NCI-H345 (cell line): ENCODE measurements at regions not wholly inside any gene's neighbourhood (a gene's known extent, or its start where the extent isn't known, plus 50 kb on each side); places are given as distances from the start of the nearest gene placed in this dataset.
"Not testable (repeated sequence)": the region's sequence is repeated elsewhere in the genome, so short reads cannot be mapped to it uniquely, and the experiment has no call there.

Source experiments
- DNase-seq: peaks from one replicate; lab custom pipeline; 2025; lab: John Stamatoyannopoulos, UW

DNA sequence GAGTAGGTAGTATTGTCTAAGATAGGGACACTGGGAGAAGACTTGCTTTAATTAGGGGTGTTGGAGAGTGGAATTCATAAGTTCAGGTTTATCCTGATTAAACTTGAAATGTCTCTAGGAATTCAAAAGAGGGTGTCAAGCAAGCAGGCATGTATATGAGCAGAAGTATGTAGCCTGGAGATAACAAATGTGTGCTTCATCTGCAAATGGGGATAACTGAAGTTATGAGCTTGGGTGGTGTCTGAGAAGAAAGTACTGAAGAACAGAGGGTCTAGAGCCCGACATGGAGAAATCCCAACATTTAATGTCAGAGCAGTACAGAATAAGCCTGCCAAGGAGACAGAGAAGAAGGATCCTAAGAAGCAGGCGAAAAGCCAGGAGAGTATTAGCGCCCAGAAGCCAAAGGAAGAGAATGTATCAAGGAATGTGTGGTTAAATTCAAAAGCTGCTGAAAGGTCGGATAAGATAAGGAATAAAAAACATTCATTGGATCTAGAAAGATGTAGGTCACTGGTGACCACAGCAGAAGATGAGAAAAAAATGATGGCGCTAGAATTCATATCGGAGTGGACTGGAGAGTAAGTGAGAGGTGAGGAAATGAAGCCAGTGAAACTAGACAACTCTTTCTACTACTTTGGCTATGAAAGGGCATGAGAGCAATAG lies 401.5 kb upstream of the PIK3R1 start:
- no peak for DNase-seq

DNA sequence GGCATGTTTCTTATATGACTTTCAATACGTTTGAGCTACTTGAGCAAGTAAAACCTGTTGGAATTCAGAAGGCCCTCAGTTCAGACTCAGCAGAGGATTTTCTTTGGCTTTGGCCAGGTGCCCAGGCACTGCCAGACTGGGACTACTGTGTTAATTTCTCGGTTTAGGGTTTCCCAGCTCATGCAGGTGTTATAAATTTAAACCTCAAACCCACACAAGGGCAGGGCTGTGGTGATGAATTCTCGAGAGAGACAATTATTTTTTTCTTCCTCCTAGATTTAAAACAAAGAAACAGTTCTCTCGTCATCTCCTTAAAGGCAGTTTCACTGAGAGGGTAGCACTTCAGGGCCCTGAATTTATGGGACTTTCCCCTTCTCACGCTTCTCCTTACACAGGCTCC lies 406.0 kb upstream of the PIK3R1 start:
- DNase-seq: peak; percentile 21

DNA sequence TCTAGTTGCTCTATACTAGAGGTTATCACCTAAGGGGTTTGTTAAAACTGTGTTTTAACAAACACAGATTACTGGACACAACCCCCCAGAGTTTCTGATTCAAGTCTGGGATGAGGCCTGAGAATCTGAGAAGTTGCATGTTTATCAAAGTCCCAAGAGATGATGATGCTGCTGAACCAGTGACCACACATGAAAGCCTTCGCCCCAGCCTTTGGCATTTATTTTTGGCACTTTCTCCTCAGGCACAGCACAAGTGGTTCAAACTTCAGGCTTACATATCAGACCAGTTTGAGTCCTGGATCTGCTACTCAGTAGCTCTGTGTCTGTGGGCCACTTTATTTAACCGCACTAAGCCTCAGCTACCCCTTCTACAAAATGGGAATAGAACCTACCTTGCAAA lies 407.2 kb upstream of the PIK3R1 start:
- DNase-seq: no peak

DNA sequence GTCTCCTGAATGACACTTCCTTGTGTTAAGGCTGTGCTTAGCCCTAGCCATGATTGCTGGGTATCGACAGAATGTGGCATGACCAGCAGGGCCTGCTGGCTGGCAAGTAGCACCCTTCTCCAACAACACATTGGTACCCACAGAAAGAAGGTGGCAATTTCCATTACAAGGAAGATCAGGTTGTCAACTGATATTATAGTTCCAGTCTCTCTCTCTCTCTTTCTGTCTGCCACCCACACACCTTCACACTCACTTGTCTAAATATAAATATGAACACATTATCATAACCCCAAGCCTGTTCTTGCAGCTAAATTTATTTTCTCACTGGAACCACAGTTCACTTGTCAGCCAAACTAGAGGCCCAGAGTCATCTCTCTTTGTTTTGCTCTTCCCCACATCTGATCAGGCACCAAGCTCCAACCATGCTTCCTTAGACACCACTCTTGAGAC lies 408.1 kb upstream of the PIK3R1 start:
- DNase-seq: no peak

DNA sequence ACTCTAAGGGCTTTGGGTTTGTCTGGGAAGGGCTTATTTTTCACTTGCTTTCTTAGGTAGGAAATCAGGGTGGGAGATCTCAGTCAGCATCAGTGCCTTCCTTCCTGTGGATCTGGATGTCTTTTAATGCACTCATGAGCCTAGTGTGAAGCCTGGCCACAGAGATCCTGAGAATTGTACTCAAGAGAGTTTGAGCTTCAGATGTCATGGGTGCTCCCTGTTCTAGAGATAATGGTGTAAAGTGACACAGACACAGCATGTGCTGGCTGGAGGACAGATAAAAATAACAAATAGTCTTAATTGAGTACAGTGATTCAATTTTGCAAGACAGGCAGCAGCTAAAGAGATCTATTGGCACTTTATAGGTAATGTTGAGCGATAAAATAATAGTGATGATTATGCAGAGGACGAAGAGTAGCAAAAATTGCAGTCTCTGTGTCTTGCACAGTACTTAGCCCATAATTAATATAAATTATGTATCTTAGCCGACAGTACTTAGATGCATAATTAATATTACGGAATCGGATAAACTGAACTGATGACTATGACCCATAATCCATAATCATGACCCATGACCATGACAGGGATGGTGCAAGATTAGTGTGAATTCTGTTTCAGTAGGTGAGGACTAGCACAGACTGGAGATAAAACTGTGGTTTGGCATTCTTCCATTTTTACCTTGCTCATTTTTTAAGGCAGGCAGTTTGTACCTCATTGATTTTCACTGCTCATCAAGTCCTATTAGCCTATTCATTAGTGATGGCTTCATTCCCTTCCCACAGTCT lies 408.7 kb upstream of the PIK3R1 start:
- DNase-seq: peak; percentile 4

DNA sequence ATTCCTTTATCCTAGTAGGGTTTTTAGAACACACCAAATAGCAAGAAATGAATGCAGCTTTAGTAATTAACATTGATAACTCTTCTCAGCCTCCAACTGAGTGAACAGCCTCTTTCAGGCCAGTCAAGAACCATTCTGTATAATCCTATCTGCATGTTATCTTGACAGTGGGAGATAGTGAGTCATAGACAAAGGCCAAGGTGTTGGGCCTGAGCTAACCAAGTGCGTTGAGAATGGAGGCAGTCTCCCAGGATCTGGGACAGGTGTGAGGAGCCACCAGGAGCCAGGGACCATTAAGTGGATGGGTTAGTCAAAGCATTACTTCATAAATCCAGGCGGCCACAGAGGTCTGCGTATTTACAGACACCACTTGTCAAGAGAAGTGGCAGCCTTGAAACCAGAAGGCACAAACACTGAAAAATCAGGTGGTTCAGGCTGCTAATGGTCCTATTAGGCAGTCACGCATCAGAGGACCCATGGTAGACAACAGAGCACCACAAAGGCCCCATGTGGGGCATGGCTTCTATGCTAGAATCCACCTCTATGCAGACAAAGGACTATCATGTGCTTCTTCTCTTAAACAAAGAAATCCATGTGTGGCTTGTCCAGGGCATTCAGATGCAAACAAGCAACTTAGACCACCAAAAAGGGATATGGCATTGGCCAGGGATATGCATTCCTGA lies 409.7 kb upstream of the PIK3R1 start:
- DNase-seq: peak; percentile 87

DNA sequence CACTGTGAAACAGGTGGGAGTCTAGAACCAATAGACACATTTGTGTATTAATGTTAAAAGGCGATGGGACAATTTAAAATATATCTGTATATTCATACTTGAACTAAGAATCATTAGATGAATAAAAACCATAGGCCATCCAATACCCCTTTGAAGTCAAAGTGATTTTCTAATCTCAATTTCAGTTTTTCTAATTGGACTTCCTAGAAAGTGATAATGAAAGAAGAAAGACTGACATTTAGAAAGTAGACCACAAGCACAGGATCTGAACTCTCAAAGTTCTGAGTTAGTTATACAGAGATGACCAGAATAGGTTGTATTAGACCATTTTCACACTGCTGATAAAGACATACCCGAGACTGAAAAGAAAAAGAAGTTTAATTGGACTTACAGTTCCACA lies 412.8 kb upstream of the PIK3R1 start:
- DNase-seq: no peak

DNA sequence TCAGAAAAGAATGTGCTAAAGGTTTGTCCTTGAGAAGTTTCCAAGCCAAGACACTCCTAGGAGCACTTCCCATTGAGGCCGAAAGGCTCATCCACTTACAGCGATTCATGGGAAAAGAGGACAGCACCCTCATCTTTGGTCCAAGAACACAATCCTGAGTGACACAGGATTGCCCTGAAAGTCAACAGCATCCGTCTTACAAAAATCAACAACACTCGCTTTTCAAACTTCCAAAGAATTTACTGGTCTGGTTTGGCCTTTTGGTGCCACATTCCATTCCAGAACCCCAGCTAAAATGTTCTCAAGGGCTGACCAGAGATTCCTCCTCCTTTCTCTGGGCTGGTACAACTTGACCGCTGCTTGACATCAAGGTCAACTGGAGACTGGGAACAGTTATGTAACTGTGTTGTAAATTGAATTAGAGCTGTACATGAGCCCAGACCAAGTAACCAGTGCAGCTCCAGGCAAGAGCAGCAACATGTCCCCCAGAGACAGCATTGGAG lies 415.8 kb upstream of the PIK3R1 start:
- DNase-seq: no peak

DNA sequence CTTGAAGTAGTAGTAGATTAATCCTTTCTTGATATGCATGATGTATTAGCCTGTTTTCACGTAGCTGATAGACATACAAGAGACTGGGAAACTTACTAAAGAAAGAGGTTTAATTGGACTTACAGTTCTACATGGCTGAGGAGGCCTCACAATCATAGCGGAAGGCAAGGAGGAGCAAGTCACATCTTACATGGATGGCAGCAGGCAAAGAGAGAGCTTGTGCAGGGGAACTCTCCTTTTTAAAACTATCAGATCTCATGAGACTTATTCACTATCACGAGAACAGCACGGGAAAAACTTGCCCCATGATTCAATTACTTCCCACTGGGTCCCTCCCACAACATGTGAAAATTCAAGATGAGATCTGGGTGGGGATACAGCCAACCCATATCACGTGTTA lies 417.1 kb upstream of the PIK3R1 start:
- not testable (repeated sequence) for DNase-seq

DNA sequence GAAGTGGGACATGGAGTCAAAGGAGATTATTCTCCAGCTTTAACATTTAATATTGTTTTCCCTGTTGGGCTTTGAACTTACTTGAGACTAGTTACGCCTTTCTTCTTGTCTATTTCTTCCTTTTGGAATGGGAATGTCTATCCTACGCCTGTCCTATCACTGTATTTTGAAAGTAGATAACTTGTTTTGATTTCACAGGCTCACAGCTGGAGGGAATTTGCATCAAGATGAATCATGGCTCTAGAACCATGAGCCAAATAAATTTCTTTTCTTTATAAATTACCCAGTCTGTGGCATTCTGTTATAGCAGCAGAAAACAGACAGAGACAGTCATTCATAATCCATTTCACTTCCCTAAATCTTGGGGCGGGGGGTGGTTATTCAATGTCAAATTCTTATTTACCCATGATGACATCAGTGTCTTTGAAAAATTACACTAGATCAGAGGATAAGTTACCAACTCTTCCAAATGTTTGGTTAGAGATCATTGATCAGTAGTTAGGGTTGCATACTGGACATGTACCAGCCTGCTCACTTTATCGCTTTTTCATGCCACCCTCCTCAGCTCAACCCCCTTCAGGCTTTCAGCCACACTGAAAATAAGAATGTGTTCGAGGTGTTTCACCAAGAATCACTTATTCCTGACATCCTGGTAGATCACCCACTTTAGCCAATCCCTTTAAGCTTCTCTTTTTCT lies 419.6 kb upstream of the PIK3R1 start:
- DNase-seq: no peak

DNA sequence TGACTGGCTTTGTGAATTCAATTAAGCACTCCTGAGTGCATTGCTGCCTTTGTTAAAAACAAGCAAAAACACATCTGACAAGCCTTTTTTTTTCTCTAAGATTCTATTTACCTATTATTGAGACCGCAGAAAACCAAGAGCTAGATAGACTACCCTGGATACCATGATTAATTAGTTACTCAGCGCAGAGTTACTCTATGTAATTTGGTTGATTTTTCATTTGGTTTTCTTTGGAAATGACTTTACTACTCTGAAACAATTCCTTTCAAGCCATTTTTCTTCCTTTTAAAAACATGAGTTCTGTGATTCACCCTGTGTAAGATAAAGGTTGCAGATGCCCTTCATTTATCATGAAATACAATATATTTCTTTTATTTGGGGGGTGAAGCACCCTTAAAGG lies 421.6 kb upstream of the PIK3R1 start:
- no peak for DNase-seq

DNA sequence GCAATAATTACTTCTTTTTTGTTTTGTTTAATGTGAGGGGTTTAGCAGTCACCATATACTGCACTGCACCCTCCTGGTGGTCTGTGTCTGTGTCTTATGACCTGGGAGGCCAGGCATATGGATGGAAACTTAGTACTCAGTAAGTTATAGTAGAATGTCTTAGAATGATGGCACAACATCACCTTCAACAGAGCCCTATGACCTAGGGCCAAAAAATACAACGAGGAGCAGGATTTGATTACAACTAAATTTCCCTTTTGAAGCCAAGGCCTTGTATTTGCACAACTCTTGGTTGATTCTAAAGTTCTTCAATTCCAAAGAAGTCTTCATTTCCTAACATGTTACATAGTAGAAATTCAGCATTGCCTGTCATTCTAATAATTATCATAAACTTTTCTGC lies 422.1 kb upstream of the PIK3R1 start:
- no peak for DNase-seq

DNA sequence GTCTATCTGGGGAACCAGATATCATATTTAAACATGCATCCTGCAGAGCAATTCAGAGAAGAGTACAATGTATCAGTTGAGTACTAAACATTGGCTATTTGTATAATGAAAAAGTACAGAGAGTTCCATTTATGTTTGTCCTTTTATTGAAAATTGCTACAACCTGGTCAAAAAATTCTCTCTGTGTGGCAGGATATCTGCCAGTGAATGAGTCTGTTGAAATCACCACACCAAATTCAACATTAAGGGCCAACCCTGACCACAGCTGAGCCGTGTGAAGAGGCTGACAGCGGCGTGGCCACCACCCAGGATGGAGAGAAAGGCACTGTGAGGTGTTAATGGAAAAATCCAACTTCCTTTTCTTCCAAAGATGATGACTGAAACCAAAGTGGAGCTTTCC lies 422.7 kb upstream of the PIK3R1 start:
- DNase-seq: no peak

DNA sequence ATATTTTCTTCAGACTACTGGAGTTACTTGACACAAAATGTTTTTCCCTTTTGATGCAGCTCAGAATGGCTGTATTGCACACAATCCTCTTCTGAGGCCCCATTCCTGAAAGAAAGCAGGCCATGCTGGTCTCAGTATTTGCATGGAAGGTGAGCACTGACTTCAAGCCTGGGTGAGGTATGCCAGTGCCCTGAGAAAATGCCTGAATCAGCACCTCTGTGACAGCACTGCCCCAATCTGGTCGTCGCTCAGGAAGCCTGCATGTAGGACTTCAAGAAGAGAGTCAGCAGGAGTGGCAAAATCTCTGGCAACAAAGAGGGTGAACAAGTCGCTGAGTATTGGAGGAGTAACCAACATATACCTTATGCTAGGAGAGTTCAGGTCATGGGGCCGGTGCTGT lies 425.2 kb upstream of the PIK3R1 start:
- DNase-seq: no peak

DNA sequence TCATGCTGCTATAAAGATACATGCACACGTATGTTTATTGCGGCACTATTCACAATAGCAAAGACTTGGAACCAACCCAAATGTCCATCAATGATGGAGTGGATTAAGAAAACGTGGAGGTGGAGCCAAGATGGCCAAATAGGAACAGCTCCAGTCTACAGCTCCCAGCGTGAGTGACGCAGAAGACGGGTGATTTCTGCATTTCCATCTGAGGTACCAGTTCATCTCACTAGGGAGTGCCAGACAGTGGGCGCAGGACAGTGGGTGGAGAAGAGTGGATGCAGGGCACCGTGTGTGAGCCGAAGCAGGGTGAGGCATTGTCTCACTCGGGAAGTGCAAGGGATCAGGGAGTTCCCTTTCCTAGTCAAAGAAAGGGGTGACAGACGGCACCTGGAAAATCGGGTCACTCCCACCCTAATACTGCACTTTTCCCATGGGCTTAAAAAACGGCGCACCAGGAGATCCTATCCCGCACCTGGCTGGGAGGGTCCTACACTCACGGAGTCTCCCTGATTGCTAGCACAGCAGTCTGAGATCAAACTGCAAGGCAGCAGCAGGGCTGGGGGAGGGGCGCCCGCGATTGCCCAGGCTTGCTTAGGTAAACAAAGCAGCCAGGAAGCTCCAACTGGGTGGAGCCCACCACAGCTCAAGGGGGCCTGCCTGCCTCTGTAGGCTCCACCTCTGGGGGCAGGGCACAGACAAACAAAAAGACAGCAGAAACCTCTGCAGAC lies 435.5 kb upstream of the PIK3R1 start:
- DNase-seq: peak; percentile 42

DNA sequence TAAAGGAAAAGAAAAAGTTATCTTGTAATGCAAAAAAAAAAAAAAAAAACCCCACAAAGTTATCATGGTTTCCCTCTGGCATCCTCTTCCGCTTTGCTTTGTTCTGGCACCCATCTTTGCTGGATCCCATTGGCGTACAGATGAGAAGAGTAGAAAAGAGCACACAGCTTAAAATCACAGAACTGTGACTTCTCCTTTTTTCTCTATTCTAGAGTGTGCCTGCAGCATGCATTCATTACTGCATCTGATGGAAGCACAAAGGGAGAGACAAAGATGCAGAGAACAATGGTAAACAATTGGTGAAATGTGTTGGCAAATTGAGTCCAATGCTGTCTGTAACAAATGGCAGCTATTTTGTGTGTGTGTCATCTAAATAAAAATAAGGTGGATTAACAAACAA lies 440.8 kb upstream of the PIK3R1 start:
- DNase-seq: peak; percentile 14

DNA sequence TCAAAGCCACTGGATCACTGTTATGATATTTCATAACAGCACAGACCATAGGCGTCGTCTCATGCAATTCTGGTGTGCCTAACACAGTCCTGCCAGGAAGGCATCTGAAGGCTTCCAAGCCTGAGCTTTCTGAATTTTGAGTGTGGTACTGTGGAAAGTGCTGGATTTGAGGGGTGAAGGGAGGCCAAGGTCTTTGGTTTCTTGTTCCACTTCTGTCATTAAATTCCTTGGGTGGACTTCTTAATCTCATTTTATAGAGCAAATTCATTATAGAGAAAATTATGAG lies 441.3 kb upstream of the PIK3R1 start:
- DNase-seq: no peak

DNA sequence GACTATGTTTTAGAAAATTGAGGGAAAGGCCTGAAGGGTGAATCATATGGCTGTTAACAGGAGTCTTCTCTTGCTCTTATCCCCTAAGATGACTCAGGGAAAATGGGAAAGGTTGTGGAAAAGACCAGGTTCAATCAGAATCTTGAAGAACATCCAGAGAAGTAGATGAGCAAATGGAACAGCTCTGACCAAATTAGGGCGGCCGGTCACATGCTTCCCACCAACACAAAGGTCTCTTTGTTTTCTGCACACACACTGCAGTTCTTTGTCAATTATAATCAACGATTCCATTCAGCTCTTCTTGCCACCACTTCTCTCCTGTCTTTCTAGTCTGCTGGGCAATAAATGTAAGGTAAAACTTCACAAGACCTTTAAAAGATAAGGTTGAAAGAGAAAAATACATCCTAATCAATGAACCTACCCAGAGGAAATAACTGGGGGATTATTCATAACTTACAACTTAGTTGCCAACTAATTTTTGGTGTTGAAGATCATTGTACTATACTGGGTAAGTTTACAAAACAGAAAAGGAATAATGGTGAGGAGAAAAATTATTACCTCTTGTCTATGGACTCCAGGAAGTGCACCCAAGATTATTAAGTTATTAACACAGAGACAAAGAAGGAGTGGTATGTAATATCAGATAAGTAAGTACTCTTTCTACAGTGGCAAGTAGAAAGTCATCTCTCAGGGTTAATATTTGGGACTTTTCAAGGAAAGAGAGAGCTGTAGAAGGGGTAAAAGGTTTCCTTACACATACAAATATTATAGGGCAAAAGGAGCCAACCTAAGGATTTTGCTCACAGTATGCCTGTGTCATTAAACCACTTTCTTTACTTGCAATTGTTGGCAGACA lies 441.9 kb upstream of the PIK3R1 start:
- no peak for DNase-seq

DNA sequence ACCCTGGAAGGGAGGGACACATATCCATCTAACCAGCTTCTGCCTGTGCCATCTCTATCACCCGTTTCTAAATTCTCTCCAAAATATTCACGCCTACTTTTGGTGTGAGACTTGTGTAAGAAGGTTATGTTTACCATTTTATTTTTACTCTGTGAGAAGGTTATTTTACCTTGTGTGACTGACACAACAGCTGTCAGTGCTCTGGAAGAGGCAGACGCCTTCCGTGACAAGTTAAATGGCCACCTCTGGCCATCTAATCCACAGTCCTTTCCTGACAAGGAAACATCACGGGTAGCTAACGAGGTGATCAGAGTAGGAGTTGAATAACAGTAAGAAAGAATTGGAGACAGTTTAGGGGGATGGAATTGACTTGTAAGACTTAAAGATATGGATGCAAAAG lies 443.8 kb upstream of the PIK3R1 start:
- no peak for DNase-seq

DNA sequence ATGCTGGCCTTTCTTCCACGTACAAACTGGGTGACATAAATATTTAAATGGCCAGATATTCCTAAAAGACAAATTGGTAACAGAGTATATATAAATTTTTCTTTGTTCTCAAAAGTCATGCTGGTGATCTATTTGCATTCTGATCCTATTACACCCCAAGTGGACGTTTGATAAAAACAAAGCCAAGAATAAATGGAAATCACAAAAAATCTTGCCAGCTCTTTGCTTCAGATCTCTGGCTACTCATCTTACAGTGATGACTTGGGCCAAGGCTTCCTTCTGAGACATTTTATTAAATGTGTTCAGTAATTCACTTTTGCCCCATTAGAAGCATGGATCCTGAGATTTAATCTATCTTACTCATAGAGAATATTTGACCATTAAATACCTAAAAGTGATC lies 444.3 kb upstream of the PIK3R1 start:
- no peak for DNase-seq

DNA sequence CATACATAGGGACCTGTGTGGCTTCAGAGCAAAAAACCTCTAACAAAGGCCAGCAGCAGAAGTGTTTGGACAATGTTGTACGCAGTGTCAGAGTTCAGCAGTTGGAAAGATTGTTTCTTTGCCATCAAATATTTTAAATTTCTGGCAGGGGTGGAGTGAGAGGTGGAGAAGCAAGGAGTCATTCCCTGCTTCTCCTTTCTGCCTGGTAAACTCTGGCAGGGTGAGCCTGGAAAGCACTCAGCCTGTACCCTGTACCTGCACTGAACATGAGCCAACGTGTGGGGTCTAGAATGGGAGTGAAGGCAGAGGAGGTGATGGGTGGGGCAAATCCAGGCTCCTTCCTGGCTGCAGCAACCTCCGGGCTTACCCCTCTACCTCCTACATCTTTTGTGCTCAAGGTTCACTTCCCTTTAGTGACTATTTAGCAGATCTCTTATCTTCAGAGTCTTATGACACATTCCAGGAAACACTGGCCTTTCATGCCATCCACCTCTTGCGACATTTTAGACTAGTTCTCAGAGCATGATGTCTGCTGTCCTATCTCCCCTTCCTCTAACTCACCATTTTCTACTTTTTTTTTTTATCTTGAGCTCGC lies 445.0 kb upstream of the PIK3R1 start:
- no peak for DNase-seq
